ENCODE measurements at regions not wholly inside any gene's neighbourhood (a gene's known extent, or its start where the extent isn't known, plus 50 kb on each side); places are given as distances from the start of the nearest gene placed in this dataset.

DNA sequence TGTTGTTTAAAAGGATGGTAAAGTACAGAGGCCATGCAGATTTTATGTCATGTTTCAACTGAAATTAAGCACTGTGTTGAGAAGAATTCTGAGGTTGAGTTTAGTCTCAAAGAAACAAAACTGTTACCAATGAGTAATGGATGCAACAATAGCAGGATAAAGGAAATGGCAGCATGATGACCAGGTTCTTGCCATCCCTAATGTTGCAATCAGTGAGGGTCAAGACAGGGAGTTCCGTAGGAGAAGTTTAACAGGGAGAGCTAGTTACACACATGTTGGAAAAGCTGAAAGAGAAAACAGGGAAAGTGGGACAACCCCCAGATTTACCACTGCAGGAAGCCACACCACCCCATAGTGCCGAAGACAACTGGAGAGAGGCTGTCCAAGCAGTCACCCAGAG lies 343.8 kb upstream of the EPHA4 start:
- TF ChIP-seq RAD21 (IDR thresholded peaks at IDR 0.05; ENCODE audit: low read depth) (no peak), FOXM1 (IDR thresholded peaks at IDR 0.05; ENCODE audit: borderline replicate concordance, low read depth) (no peak), CEBPB (IDR thresholded peaks at IDR 0.05) (no peak), EGR1 (IDR thresholded peaks at IDR 0.05) (no peak), TAF1 (IDR thresholded peaks at IDR 0.05; ENCODE audit: low read depth) (no peak), EP300 (IDR thresholded peaks at IDR 0.05; ENCODE audit: borderline replicate concordance) (no peak), YY1 (IDR thresholded peaks at IDR 0.05; ENCODE audit: low read depth) (no peak), TCF12 (IDR thresholded peaks at IDR 0.05; ENCODE audit: low read depth) (no peak), TEAD4 (IDR thresholded peaks at IDR 0.05) (no peak), CREB1 (IDR thresholded peaks at IDR 0.05; ENCODE audit: low read depth) (no peak)
- TF ChIP-seq, protein P1, sequence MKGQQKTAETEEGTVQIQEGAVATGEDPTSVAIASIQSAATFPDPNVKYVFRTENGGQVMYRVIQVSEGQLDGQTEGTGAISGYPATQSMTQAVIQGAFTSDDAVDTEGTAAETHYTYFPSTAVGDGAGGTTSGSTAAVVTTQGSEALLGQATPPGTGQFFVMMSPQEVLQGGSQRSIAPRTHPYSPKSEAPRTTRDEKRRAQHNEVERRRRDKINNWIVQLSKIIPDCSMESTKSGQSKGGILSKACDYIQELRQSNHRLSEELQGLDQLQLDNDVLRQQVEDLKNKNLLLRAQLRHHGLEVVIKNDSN (IDR thresholded peaks at IDR 0.05): no peak
- TF ChIP-seq, protein P2, sequence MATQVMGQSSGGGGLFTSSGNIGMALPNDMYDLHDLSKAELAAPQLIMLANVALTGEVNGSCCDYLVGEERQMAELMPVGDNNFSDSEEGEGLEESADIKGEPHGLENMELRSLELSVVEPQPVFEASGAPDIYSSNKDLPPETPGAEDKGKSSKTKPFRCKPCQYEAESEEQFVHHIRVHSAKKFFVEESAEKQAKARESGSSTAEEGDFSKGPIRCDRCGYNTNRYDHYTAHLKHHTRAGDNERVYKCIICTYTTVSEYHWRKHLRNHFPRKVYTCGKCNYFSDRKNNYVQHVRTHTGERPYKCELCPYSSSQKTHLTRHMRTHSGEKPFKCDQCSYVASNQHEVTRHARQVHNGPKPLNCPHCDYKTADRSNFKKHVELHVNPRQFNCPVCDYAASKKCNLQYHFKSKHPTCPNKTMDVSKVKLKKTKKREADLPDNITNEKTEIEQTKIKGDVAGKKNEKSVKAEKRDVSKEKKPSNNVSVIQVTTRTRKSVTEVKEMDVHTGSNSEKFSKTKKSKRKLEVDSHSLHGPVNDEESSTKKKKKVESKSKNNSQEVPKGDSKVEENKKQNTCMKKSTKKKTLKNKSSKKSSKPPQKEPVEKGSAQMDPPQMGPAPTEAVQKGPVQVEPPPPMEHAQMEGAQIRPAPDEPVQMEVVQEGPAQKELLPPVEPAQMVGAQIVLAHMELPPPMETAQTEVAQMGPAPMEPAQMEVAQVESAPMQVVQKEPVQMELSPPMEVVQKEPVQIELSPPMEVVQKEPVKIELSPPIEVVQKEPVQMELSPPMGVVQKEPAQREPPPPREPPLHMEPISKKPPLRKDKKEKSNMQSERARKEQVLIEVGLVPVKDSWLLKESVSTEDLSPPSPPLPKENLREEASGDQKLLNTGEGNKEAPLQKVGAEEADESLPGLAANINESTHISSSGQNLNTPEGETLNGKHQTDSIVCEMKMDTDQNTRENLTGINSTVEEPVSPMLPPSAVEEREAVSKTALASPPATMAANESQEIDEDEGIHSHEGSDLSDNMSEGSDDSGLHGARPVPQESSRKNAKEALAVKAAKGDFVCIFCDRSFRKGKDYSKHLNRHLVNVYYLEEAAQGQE (IDR thresholded peaks at IDR 0.05; ENCODE audit: low read depth): no peak
- TF ChIP-seq, protein P3, sequence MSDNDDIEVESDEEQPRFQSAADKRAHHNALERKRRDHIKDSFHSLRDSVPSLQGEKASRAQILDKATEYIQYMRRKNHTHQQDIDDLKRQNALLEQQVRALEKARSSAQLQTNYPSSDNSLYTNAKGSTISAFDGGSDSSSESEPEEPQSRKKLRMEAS (IDR thresholded peaks at IDR 0.05): no peak

Data from Ishikawa (cell line).